H1 (cell line): ENCODE measurements at regions not wholly inside any gene's neighbourhood (a gene's known extent, or its start where the extent isn't known, plus 50 kb on each side); places are given as distances from the start of the nearest gene placed in this dataset.

Source experiments
- RFX5 ChIP-seq: IDR thresholded peaks from 2 replicates; pipeline ENCODE4 v1.6.1; 2011; ENCODE audit warnings: low read depth, low read length, improper control_type of control experiment, borderline replicate concordance
- ZNF274 ChIP-seq: IDR thresholded peaks from 2 replicates; pipeline ENCODE4 v1.7.0; 2012; ENCODE audit warnings: low read length, borderline replicate concordance; ENCODE audit errors: extremely low read depth

GRCh38 chr2:52036024-52036423 is 1004.1 kb upstream of the NRXN1 start (continued):
- TF ChIP-seq ZNF274 (no peak), RFX5 (no peak)
